ENCODE measurements at regions not wholly inside any gene's neighbourhood (a gene's known extent, or its start where the extent isn't known, plus 50 kb on each side); places are given as distances from the start of the nearest gene placed in this dataset.
"Not testable (repeated sequence)": the region's sequence is repeated elsewhere in the genome, so short reads cannot be mapped to it uniquely, and the experiment has no call there.

DNA sequence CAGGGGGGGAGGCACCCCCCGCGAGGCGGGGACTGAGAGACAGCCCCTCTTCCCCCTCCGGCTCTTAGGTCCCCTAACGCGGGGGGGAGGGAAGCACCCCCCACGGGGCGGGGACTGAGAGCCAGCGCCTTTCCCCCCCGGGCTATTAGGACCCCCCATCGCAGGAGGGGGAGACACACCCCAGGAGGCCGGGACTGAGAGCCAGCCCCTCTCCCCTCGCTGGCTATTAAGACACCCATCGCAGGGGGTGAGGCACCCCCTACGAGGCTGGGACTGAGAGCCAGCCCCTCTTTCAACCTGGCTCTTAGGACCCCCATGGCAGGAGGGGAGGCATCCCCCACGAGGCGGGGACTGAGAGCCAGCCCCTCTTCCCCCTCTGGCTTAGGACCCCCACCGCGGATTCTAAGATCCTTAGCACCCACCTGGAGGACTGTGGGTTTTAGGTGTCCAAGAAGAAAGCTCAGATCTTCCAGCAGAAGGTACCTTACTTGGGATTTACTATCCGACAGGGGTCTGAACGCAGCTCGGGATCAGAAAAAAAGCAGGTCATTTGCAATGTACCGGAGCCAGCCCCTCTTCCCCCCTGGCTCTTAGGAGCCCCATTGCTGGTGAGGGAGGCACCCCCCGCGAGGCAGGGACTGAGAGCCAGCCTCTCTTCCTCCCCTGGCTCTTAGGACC is 197.8 kb upstream of the PZP start:
- DNase-seq (ENCODE audit: low spot score in 2 of 2), result no peak
- intact Hi-C loops (cut with DNase I; ENCODE audit: low total_unique reads), result no loop called here
- H3K4me3 ChIP-seq (ENCODE audit: low read depth, poor library complexity, severe bottlenecking), result no peak overlapping the region
- TF ChIP-seq, protein P1, sequence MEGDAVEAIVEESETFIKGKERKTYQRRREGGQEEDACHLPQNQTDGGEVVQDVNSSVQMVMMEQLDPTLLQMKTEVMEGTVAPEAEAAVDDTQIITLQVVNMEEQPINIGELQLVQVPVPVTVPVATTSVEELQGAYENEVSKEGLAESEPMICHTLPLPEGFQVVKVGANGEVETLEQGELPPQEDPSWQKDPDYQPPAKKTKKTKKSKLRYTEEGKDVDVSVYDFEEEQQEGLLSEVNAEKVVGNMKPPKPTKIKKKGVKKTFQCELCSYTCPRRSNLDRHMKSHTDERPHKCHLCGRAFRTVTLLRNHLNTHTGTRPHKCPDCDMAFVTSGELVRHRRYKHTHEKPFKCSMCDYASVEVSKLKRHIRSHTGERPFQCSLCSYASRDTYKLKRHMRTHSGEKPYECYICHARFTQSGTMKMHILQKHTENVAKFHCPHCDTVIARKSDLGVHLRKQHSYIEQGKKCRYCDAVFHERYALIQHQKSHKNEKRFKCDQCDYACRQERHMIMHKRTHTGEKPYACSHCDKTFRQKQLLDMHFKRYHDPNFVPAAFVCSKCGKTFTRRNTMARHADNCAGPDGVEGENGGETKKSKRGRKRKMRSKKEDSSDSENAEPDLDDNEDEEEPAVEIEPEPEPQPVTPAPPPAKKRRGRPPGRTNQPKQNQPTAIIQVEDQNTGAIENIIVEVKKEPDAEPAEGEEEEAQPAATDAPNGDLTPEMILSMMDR (IDR thresholded peaks at IDR 0.05), result no peak
- no peak for TF ChIP-seq POLR2A (IDR thresholded peaks at IDR 0.05)
- 88 to 89% methylated on average over 9 to 12 of the region's 25 CpGs for WGBS, 2 donors

DNA sequence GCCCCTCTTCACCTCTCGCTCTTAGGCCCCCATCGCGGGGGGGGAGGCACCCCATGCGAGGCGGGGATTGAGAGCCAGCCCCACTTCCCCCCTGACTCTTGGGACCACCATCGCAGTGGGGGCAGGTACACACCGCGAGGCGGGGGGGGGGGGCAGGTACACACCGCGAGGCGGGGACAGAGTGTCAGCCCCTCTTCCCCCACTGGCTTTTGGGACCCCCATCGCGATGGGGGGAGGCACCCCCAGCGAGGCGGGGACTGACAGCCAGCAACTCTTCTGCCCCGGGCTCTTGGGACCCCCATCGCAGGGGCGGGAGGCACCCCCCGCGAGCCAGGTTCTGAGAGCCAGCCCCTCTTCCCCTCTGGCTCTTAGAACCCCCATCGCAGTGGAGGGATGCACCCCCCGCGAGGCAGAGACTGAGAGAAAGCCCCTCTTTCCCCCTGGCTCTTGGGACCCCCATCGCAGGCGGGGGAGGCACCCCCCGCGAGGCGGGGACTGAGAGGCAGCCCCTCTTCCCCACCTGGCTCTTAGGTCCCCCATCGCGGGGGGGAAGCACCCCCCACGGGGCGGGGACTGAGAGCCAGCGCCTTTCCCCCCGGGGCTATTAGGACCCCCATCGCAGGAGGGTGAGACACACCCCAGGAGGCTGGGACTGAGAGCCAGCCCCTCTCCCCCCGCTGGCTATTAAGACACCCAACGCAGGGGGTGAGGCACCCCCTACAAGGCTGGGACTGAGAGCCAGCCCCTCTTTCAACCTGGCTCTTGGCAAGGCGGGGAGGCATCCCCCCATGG is 196.5 kb upstream of the PZP start:
- TF ChIP-seq POLR2A (IDR thresholded peaks at IDR 0.05), result no peak
- TF ChIP-seq, protein P1 (IDR thresholded peaks at IDR 0.05), result no peak

DNA sequence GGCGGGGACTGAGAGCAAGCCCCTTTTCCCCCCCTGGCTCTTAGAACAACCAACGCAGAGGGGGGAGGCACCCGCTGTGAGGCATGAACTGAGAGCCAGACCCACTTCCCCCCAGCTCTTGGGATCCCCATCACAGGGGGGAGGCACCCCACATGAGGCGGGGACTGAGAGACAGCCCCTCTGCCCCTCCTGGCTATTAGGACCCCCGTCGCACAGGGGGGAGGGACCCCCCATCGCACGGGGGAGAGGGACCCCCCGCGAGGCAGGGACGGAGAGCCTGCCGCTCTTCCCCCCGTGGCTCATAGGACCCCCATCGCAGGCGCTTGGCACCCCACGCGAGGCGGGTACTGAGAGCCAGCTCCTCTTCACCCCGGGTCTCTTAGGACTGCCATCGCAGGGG is 195.8 kb upstream of the PZP start:
- intact Hi-C loops (cut with DNase I; ENCODE audit: low total_unique reads), result no loop called here
- no peak for DNase-seq (ENCODE audit: low spot score in 2 of 2)
- 76 to 100% methylated on average over 1 to 9 of the region's 20 CpGs for WGBS, 2 donors
- H3K4me3 ChIP-seq (ENCODE audit: low read depth, poor library complexity, severe bottlenecking), result no peak overlapping the region
- TF ChIP-seq, protein P1 (IDR thresholded peaks at IDR 0.05), result no peak
- no peak for TF ChIP-seq POLR2A (IDR thresholded peaks at IDR 0.05)

More for the DNA sequence above, 196.5 kb upstream of the PZP start:
- no peak overlapping the region for H3K4me3 ChIP-seq (ENCODE audit: low read depth, poor library complexity, severe bottlenecking)
- intact Hi-C loops (cut with DNase I; ENCODE audit: low total_unique reads), result no loop called here
- no peak for DNase-seq (ENCODE audit: low spot score in 2 of 2)
- 98 to 100% methylated on average over 10 to 12 of the region's 39 CpGs for WGBS, 2 donors

DNA sequence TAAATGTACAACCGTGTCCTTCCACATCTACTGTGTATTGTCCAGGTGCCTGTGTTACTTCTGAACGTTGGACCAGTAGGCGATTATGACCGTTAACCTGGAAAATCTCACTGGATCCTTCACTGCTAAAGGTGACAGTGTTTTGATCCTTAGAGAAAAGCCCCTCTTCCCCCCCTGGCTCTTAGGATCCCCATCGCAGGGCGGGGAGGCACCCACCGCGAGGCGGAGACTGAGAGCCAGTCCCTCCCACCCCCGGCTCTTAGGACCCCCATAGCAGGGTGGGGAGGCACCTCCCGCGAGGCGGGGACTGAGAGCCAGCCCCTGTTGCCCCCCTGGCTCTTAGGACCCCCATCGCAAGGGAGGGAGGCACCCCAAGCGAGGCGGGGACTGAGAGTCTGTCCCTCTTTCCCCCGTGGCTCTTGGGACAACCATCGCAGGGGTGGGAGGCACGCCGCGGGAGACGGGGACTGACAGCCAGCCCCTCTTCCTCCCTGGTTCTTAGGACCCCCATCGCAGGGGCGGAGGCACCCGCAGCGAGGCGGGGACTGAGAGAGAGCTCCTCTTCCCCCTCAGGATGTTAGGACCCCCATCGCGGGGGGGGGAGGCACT is 194.3 kb upstream of the PZP start:
- DNase-seq (ENCODE audit: low spot score in 2 of 2); H3K4me3 ChIP-seq (ENCODE audit: low read depth, poor library complexity, severe bottlenecking); intact Hi-C loops (cut with DNase I; ENCODE audit: low total_unique reads): not testable (repeated sequence)
- 89 to 93% methylated on average over 9 to 10 of the region's 29 CpGs for WGBS, 2 donors

DNA sequence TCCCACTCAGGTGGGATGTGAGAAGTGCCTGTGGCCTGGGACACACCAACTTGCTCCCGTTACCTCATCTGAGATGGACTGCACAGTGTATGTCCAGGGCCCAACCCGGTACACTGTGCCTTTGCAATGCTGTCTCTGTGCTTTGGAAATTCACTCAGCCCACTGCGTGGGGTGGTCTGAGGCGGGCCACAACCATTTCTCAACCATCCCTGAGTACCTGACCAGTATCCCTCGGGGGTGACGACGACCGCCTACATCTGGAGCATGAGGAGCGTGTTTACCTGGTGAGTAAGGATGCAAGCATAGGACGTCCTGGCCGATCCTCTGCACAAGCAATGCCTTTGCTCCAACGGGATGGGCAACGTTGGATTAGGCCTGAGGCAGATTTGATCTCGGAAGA is 188.2 kb upstream of the PZP start:
- intact Hi-C loops (cut with DNase I; ENCODE audit: low total_unique reads); DNase-seq (ENCODE audit: low spot score in 2 of 2): not testable (repeated sequence)
- WGBS, 2 donors, result 95 to 97% methylated on average over 14 of the region's 14 CpGs

DNA sequence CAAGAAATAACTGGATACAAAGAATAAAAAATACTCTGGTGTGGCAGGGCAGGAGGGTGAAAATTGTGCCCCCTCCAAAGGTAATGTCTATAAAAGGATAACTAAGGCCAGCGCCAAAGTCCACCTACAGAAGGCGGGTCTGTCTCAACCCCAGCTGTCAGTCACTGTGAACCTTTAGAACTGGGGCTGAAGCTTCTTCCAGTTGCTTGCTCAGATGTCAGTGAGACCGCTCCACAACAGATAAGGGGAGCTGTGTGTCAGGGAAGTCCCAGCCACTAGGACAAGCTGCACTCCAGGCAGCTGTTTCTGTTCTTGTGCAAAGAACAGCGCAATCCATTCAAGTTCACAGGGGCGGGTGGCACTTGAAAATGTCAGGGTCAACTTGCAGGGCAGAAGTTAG is 187.0 kb upstream of the PZP start:
- H3K4me3 ChIP-seq (ENCODE audit: low read depth, poor library complexity, severe bottlenecking); intact Hi-C loops (cut with DNase I; ENCODE audit: low total_unique reads); DNase-seq (ENCODE audit: low spot score in 2 of 2): not testable (repeated sequence)
- no CpG with 5 or more reads among the region's 5 CpGs for whole genome bisulfite sequencing, 2 donors

More for the DNA sequence above, 188.2 kb upstream of the PZP start:
- not testable (repeated sequence) for H3K4me3 ChIP-seq (ENCODE audit: low read depth, poor library complexity, severe bottlenecking)

DNA sequence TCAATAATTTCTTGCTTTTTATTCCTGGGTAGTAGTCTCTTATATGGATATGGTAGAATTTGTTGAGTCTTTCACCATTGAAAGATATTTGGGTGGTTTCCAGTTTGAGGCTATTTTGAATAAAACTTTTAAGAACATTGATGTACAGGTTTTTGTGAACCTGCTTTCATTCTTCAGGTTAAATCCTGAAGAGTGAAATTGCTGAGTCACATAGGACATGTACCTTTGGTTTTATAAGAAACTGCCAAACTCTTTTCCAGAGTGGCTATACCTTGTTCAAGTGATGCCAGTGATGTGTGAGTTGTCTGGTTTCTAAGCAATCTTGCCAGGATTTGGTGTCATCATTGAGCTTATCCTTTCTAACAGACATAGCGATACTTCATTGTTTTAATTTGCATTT is 184.6 kb upstream of the PZP start:
- intact Hi-C loops (cut with DNase I; ENCODE audit: low total_unique reads), result no loop called here
- WGBS, 2 donors, result 94 to 100% methylated on average over 1 of the region's 1 CpG
- no peak for DNase-seq (ENCODE audit: low spot score in 2 of 2)
- TF ChIP-seq, protein P1 (IDR thresholded peaks at IDR 0.05), result no peak
- no peak for TF ChIP-seq POLR2A (IDR thresholded peaks at IDR 0.05)
- H3K4me3 ChIP-seq (ENCODE audit: low read depth, poor library complexity, severe bottlenecking), result no peak overlapping the region
